ENCODE measurements at regions not wholly inside any gene's neighbourhood (a gene's known extent, or its start where the extent isn't known, plus 50 kb on each side); places are given as distances from the start of the nearest gene placed in this dataset.
"Not testable (repeated sequence)": the region's sequence is repeated elsewhere in the genome, so short reads cannot be mapped to it uniquely, and the experiment has no call there.

DNA sequence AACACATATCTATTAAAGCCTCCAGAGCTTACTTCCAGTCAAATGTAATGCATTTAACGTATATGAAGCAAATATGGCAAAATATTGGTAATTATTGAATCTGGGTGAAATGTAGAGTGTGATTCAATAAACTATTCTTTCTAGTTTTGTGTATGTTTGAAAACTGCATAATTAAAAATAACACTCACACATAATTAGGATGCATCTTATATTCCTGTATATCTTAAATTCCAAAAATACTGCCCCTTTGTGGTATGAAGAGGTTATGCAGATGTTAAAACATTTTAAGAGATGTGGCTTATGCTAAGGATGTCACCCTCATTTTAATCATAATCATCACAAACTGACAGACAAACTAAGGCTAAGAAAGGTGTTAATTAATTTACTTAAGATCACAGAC lies 182.9 kb downstream of the COX18 start:
- Histone ChIP-seq H2AK5ac (ENCODE audit: low read depth, low read length) (no peak overlapping the region), H2BK15ac (ENCODE audit: low read depth, low read length) (no peak overlapping the region), H3K4me1 (ENCODE audit: control insufficient read depth, insufficient read depth, low read length) (no peaks in the 10 kb centered on the region), H3K9me1 (ENCODE audit: insufficient read depth, low read length) (no peaks in the 10 kb centered on the region), H3K9ac (ENCODE audit: low read depth, low read length) (no peak overlapping the region), H4K5ac (ENCODE audit: low read depth, low read length) (no peak overlapping the region), H3K9me3 (ENCODE audit: control insufficient read depth, insufficient read depth, low read length) (no peaks in the 10 kb centered on the region), H3K4me3 (ENCODE audit: insufficient read depth, low read depth, low read length) (no peak overlapping the region), H3K18ac (ENCODE audit: low read depth, low read length) (no peak overlapping the region), H3K27ac (ENCODE audit: insufficient read depth, low read length) (no peak overlapping the region), H3K14ac (replicated peaks; ENCODE audit: low read depth, low read length) (no peak overlapping the region), H2BK20ac (ENCODE audit: low read depth, low read length) (no peak overlapping the region), H2BK120ac (ENCODE audit: low read depth, low read length) (no peak overlapping the region), H3K56ac (ENCODE audit: extremely low read depth, insufficient read depth, low read length) (no peak overlapping the region), H3K4ac (ENCODE audit: low read depth, low read length) (no peak overlapping the region), H3K36me3 (ENCODE audit: control insufficient read depth, insufficient read depth, low read length) (no peaks in the 10 kb centered on the region), H2AFZ (replicated peaks; ENCODE audit: low read length, poor library complexity) (no peak overlapping the region), H4K8ac (ENCODE audit: low read depth in 2 of 2, low read length in 2 of 2) (no peak overlapping the region), H4K20me1 (ENCODE audit: insufficient read depth, low read length) (no peaks in the 10 kb centered on the region), H3K27me3 (ENCODE audit: control insufficient read depth, insufficient read depth, low read length) (no peaks in the 10 kb centered on the region), H3K4me2 (ENCODE audit: low read depth, low read length) (no peak overlapping the region), H2BK5ac (ENCODE audit: low read depth, low read length, poor library complexity, severe bottlenecking) (no peak overlapping the region), H2AK9ac (replicated peaks; ENCODE audit: low read depth, low read length, poor library complexity) (no peak overlapping the region), H3K23ac (ENCODE audit: low read depth, low read length) (no peak overlapping the region), H4K91ac (ENCODE audit: insufficient read depth, low read depth, low read length) (no peak overlapping the region), H3K79me1 (ENCODE audit: low read depth in 1 of 2, low read length in 2 of 2) (no peaks in the 10 kb centered on the region)
- DNase-seq (no peak), ATAC-seq (ENCODE audit: low read depth) (0 out of 2 replicates have a peak, but pooled peaks have one; percentile 40)
- dilution Hi-C loops (cut with HindIII; ENCODE audit: low sequenced_read_pairs, unreplicated experiment) (no loop called here), intact Hi-C loops (cut with micrococcal nuclease) (loop anchor here (5.0 kb wide), 3 partner anchors 184 to 589 kb away; no protein-coding TSS in a partner anchor), in situ Hi-C loops (cut with MboI; ENCODE audit: low sequenced_read_pairs) (no loop called here)
- no CpG with 5 or more reads among the region's 1 CpG for WGBS, 2 experiments (ENCODE audit: extremely low coverage in 2 of 2, insufficient read length in 1 of 2)
- no TSS peak for BruUV-seq (replicated peaks)
- ChIA-PET POLR2A (ENCODE audit: unreplicated experiment) (no interaction called here), CTCF (interaction anchor here (1.1 kb wide), 2 partner anchors 12 to 54 kb away, joined by 3 to 4 read pairs; no protein-coding TSS in a partner anchor)
- TF ChIP-seq, protein P1, sequence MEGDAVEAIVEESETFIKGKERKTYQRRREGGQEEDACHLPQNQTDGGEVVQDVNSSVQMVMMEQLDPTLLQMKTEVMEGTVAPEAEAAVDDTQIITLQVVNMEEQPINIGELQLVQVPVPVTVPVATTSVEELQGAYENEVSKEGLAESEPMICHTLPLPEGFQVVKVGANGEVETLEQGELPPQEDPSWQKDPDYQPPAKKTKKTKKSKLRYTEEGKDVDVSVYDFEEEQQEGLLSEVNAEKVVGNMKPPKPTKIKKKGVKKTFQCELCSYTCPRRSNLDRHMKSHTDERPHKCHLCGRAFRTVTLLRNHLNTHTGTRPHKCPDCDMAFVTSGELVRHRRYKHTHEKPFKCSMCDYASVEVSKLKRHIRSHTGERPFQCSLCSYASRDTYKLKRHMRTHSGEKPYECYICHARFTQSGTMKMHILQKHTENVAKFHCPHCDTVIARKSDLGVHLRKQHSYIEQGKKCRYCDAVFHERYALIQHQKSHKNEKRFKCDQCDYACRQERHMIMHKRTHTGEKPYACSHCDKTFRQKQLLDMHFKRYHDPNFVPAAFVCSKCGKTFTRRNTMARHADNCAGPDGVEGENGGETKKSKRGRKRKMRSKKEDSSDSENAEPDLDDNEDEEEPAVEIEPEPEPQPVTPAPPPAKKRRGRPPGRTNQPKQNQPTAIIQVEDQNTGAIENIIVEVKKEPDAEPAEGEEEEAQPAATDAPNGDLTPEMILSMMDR (conservative IDR thresholded peaks at IDR 0.05; ENCODE audit: low read depth, low read length) = peak; percentile 39
- no peak for TF ChIP-seq MXI1 (IDR thresholded peaks at IDR 0.05; ENCODE audit: borderline replicate concordance, low read depth, low read length)

- dilution Hi-C loops (cut with HindIII; ENCODE audit: low sequenced_read_pairs, unreplicated experiment); H3K79me1 ChIP-seq (ENCODE audit: low read depth in 1 of 2, low read length in 2 of 2); H3K27me3 ChIP-seq (ENCODE audit: control insufficient read depth, insufficient read depth, low read length); H3K4me2 ChIP-seq (ENCODE audit: low read depth, low read length); H2AK9ac ChIP-seq (replicated peaks; ENCODE audit: low read depth, low read length, poor library complexity); H2BK5ac ChIP-seq (ENCODE audit: low read depth, low read length, poor library complexity, severe bottlenecking); BruUV-seq (replicated peaks); H4K5ac ChIP-seq (ENCODE audit: low read depth, low read length); H3K9me1 ChIP-seq (ENCODE audit: insufficient read depth, low read length); in situ Hi-C loops (cut with MboI; ENCODE audit: low sequenced_read_pairs); H2BK20ac ChIP-seq (ENCODE audit: low read depth, low read length); H4K8ac ChIP-seq (ENCODE audit: low read depth in 2 of 2, low read length in 2 of 2); H2BK15ac ChIP-seq (ENCODE audit: low read depth, low read length); H2BK120ac ChIP-seq (ENCODE audit: low read depth, low read length); H3K9ac ChIP-seq (ENCODE audit: low read depth, low read length); H3K27ac ChIP-seq (ENCODE audit: insufficient read depth, low read length); H3K36me3 ChIP-seq (ENCODE audit: control insufficient read depth, insufficient read depth, low read length); H3K4ac ChIP-seq (ENCODE audit: low read depth, low read length); H3K18ac ChIP-seq (ENCODE audit: low read depth, low read length); H3K4me3 ChIP-seq (ENCODE audit: insufficient read depth, low read depth, low read length); H2AFZ ChIP-seq (replicated peaks; ENCODE audit: low read length, poor library complexity); H3K23ac ChIP-seq (ENCODE audit: low read depth, low read length); H2AK5ac ChIP-seq (ENCODE audit: low read depth, low read length); H4K91ac ChIP-seq (ENCODE audit: insufficient read depth, low read depth, low read length); H3K4me1 ChIP-seq (ENCODE audit: control insufficient read depth, insufficient read depth, low read length); CTCF ChIA-PET; ATAC-seq (ENCODE audit: low read depth); POLR2A ChIA-PET (ENCODE audit: unreplicated experiment); H3K14ac ChIP-seq (replicated peaks; ENCODE audit: low read depth, low read length); DNase-seq; H3K9me3 ChIP-seq (ENCODE audit: control insufficient read depth, insufficient read depth, low read length); H4K20me1 ChIP-seq (ENCODE audit: insufficient read depth, low read length); intact Hi-C loops (cut with micrococcal nuclease); H3K56ac ChIP-seq (ENCODE audit: extremely low read depth, insufficient read depth, low read length): not testable (repeated sequence)
- WGBS, 2 experiments (ENCODE audit: extremely low coverage in 2 of 2, insufficient read length in 1 of 2) = 65% methylated on average over 2 of the region's 7 CpGs; no CpG with 5 or more reads in 1 of the 2 experiments
Measured at GRCh38 chr4:72884225-72884624, 185.3 kb downstream of the COX18 start.

All from IMR-90 (cell line).